Endothelial cell of umbilical vein (primary cell): ENCODE measurements at regions not wholly inside any gene's neighbourhood (a gene's known extent, or its start where the extent isn't known, plus 50 kb on each side); places are given as distances from the start of the nearest gene placed in this dataset.

Experiments
- CTCF ChIP-seq, 2 donors: IDR thresholded peaks; 1 replicate in 1 of 2; 2 replicates in 1 of 2; pipeline ENCODE4 v1.5.1; 2011; ENCODE audit warnings: low read length in 2 of 2, mild to moderate bottlenecking in 2 of 2, moderate library complexity in 2 of 2, control low read depth in 1 of 2, inconsistent platforms in 1 of 2, low read depth in 1 of 2; ENCODE audit not compliant: insufficient read depth in 1 of 2; ENCODE audit errors: extremely low read depth in 1 of 2
- EZH2 ChIP-seq: IDR thresholded peaks from 2 replicates; pipeline ENCODE4 v1.6.1; 2012; ENCODE audit warnings: borderline replicate concordance, low read depth, mild to moderate bottlenecking, moderate library complexity, low read length, inconsistent platforms; ENCODE audit not compliant: severe bottlenecking
- MYC ChIP-seq: IDR thresholded peaks from one replicate; pipeline ENCODE4 v1.6.1; 2011; ENCODE audit warnings: mild to moderate bottlenecking, low read depth, low read length

GRCh38 chr15:62450061-62450460 lies 285.0 kb upstream of the C2CD4B start:
- TF ChIP-seq CTCF (IDR thresholded peaks at IDR 0.05; ENCODE audit: extremely low read depth in 1 of 2, insufficient read depth in 1 of 2, low read depth in 1 of 2, low read length in 2 of 2), result no peak
- no peak for TF ChIP-seq MYC
- no peak for TF ChIP-seq EZH2
